ENCODE measurements at regions not wholly inside any gene's neighbourhood (a gene's known extent, or its start where the extent isn't known, plus 50 kb on each side); places are given as distances from the start of the nearest gene placed in this dataset.
A peak's percentile ranks its signal among the peaks of the same experiment; 100 is the strongest.

DNA sequence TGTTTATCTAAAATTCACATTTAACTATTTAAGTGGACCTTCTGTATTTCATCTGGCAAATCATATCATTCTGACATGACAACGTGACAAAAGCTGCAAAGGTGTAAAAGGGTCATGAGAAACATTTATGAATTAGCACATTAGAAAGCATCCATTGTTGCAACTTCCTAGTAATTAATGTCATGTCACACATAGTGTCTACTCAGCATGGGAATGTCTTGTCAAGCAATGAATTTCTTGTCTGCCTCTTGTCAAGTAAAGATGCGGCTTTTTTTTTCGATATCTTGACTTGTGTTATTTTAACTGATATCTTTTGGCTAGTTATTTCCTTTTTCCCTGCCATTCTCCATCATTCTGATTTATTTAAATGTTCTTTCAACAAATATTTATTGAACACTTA lies 463.5 kb upstream of the CXorf51B start:
- ATAC-seq (replicated peaks in 6 of 8): no peak
- Histone ChIP-seq H3K27ac (no peak overlapping the region), H3K4me3 (no peak overlapping the region), H3K4me1 (replicated peaks in 1 of 2) (no peaks in the 10 kb centered on the region)
- in situ Hi-C loops (cut with MboI; ENCODE audit: low pct_unique_long_range_greater_than_20kb in 2 of 9, low sequenced_read_pairs in 9 of 9, unreplicated experiment in 9 of 9): no loop called here
- 0 to 100% (median 66%) methylated on average over 2 to 3 of the region's 3 CpGs; no CpG with 5 or more reads in 4 of the 10 experiments for WGBS, 10 experiments

DNA sequence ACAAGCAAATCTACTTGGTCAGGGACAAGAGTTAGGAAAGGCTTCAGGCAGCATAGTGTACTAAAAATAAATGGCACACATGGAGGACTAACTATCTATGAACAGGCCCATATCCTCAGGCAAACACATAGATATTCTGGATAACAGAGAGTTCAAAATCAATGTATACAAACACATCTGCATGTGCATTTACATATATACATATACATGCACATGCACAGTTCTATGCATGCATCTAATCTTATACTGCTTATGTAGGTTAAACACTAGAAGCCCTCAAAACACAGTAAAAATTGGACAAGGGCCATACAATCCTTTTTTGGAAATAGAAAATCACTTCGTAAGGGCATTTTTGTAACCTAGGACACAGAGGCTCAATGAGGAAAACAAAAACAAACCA lies 458.0 kb upstream of the CXorf51B start:
- ATAC-seq (replicated peaks in 6 of 8): peak in 1 of 8 experiments; percentile 96
- in situ Hi-C loops (cut with MboI; ENCODE audit: low pct_unique_long_range_greater_than_20kb in 2 of 9, low sequenced_read_pairs in 9 of 9, unreplicated experiment in 9 of 9): no loop called here

DNA sequence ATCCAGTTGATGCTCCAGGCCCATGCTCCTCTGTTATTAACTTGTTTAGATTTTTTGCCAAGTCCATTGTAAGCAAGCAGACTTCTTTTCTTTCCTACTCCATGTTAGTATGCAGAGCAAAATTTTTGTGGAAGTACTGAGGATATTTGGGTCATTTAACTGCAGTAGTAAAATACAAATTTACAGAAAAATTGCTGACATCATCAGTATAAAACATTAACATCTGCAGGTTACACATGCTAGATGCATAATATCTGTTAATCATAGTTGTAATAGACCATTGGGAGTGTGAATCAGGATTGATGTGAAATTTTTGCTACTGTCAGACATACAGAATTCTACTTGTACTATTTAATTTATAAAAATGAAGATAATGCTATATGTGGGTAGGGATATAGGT lies 454.1 kb upstream of the CXorf51B start:
- H3K27ac ChIP-seq: no peak overlapping the region
- no peak overlapping the region for H3K4me3 ChIP-seq
- H3K4me1 ChIP-seq (replicated peaks in 1 of 2): no peaks in the 10 kb centered on the region
- in situ Hi-C loops (cut with MboI; ENCODE audit: low pct_unique_long_range_greater_than_20kb in 2 of 9, low sequenced_read_pairs in 9 of 9, unreplicated experiment in 9 of 9): no loop called here
- no peak for ATAC-seq (replicated peaks in 6 of 8)

More for the DNA sequence above, 458.0 kb upstream of the CXorf51B start:
- Histone ChIP-seq H3K4me1 (replicated peaks in 1 of 2) (no peaks in the 10 kb centered on the region), H3K4me3 (no peak overlapping the region), H3K27ac (no peak overlapping the region)
- WGBS, 10 experiments: 0 to 100% (median 60%) methylated on average over 1 of the region's 1 CpG; no CpG with 5 or more reads in 3 of the 10 experiments

DNA sequence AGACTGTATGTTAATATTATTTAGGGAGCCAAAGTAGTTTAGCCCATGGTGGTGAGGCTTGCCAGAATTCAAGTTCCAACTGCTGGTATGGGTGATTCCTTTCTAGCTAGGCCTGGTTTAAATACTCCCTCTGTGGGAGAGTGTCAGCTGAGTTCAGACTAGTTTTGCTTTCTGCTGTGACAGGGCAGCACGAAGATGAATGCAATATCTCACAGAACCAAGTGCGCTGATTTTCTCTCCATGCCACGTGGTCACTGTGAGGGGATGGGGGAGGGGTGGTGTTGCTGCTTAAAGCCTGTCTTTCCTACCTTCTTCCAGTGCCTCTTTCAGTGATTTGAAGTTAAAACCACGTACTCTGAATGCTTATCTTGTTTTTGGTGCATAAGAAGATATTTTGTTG lies 445.7 kb upstream of the CXorf51B start:
- in situ Hi-C loops (cut with MboI; ENCODE audit: low pct_unique_long_range_greater_than_20kb in 2 of 9, low sequenced_read_pairs in 9 of 9, unreplicated experiment in 9 of 9): no loop called here
- Histone ChIP-seq H3K4me3 (no peak overlapping the region), H3K27ac (no peak overlapping the region), H3K4me1 (replicated peaks in 1 of 2) (no peaks in the 10 kb centered on the region)
- peak in 5 of 8 experiments; percentile 48 to 81 (median 68) for ATAC-seq (replicated peaks in 6 of 8)
- WGBS, 10 experiments: 0 to 80% (median 48%) methylated on average over 1 to 2 of the region's 4 CpGs; no CpG with 5 or more reads in 7 of the 10 experiments

DNA sequence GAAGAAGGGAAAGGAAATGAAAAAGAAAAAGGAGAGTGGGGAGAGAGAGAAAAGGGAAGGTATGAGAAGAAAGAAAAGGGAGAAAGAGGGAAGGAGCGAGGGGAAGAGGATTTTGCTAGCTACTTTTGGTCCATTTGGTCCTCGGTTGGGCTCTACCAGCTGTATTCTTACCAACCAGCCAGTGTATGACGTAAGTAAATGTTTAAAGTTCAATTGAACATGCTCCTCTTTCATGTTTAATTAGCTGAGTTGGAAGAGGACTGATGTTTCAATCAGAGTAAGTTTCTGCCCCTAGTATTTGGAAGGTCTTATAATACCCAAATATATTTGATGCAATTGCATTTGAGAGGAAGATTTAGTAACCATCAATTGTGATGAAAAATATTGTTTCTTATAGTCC lies 424.0 kb upstream of the CXorf51B start:
- WGBS, 10 experiments: 8 to 100% (median 72%) methylated on average over 1 to 3 of the region's 3 CpGs; no CpG with 5 or more reads in 4 of the 10 experiments
- H3K27ac ChIP-seq: no peak overlapping the region
- H3K4me3 ChIP-seq: no peak overlapping the region
- ATAC-seq (replicated peaks in 6 of 8): no peak
- in situ Hi-C loops (cut with MboI; ENCODE audit: low pct_unique_long_range_greater_than_20kb in 2 of 9, low sequenced_read_pairs in 9 of 9, unreplicated experiment in 9 of 9): no loop called here
- no peaks in the 10 kb centered on the region for H3K4me1 ChIP-seq (replicated peaks in 1 of 2)

DNA sequence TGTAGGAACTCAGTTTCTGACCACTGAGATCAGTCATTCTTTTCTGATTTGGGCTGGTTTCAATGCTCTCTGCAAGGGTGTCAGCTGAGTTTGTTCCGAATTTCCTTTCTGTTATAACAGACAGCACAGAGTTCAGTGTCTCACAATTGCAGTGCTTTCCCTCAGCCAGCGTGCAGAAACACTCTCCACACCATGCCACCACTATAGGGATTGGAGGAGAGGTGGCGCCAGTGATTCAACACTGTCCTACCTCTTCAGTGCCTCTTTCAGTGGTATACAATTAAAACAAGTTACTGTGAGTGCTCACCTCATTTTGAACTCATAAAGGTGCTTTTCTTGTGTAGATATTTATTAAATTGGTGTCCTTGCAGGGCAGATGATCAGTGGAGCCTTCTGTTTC lies 413.2 kb upstream of the CXorf51B start:
- Histone ChIP-seq H3K4me3 (no peak overlapping the region), H3K27ac (no peak overlapping the region), H3K4me1 (replicated peaks in 1 of 2) (no peaks in the 10 kb centered on the region)
- ATAC-seq (replicated peaks in 6 of 8): peak in 2 of 8 experiments; percentile 55 to 62
- in situ Hi-C loops (cut with MboI; ENCODE audit: low pct_unique_long_range_greater_than_20kb in 2 of 9, low sequenced_read_pairs in 9 of 9, unreplicated experiment in 9 of 9): no loop called here
- WGBS, 10 experiments: 0 to 8% (median 0%) methylated on average over 2 of the region's 3 CpGs; no CpG with 5 or more reads in 7 of the 10 experiments

DNA sequence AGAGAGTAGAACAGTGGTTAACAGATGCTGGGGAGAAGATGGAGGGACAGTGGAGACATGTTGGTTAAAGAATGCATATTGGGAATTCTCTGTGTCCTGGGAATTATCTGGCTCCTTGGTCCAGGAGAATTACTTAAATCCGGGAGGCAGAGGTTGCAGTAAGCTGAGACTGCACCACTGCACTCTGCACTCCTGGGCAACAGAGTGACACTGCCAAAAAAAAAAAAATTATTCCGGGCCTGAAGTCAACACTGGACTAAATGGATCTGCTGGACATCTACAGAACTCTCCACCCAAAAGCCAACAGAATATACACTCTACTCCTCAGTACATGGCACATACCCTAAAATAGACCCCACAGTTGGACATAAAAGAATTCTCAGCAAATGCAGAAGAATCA lies 400.0 kb upstream of the CXorf51B start:
- Histone ChIP-seq H3K4me3 (no peak overlapping the region), H3K27ac (no peak overlapping the region), H3K4me1 (replicated peaks in 1 of 2) (no peaks in the 10 kb centered on the region)
- WGBS, 10 experiments: 59 to 80% methylated on average over 1 to 2 of the region's 2 CpGs; no CpG with 5 or more reads in 8 of the 10 experiments
- in situ Hi-C loops (cut with MboI; ENCODE audit: low pct_unique_long_range_greater_than_20kb in 2 of 9, low sequenced_read_pairs in 9 of 9, unreplicated experiment in 9 of 9): no loop called here
- ATAC-seq (replicated peaks in 6 of 8): no peak

DNA sequence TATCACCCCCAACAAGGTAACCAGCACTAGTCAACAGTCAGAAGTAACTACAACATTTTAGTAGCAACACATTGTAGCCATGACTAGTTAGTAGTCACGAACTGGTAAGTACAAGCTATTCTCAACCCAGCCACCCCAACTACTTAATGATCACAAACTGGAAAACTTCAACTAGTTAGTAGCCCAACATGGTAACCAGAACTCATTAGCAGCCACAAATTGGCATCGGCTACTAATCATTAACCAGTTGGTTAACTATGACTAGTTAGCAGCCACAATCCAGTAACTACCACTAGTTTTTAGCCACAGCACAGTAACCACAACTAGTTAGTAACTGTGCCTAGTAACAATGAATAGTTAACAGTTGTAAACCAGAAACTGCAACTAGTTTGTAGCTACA lies 385.1 kb upstream of the CXorf51B start:
- no peaks in the 10 kb centered on the region for H3K4me1 ChIP-seq (replicated peaks in 1 of 2)
- in situ Hi-C loops (cut with MboI; ENCODE audit: low pct_unique_long_range_greater_than_20kb in 2 of 9, low sequenced_read_pairs in 9 of 9, unreplicated experiment in 9 of 9): no loop called here
- no peak overlapping the region for H3K4me3 ChIP-seq
- no peak for ATAC-seq (replicated peaks in 6 of 8)
- no peak overlapping the region for H3K27ac ChIP-seq
- WGBS, 10 experiments: 17 to 45% (median 18%) methylated on average over 1 to 2 of the region's 2 CpGs; no CpG with 5 or more reads in 7 of the 10 experiments

DNA sequence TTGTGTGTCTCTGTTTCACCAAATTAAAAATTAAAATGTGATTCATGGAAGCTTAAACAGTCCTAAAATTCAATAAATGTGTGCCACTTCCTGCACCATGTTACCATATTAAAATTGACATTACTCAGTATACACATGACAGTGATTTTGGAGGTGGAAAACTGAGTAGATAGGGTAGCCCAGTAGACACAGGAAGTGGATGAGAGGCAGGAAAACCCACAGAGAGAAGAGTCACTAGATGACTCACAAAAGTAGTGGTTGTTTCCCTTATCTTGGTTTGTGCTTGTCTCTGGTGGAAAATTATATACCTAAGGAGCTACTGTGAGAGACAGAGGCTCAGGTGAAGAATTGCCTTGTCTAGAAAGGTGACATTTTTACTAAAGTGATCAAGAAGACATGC lies 375.8 kb upstream of the CXorf51B start:
- no peak for ATAC-seq (replicated peaks in 6 of 8)
- in situ Hi-C loops (cut with MboI; ENCODE audit: low pct_unique_long_range_greater_than_20kb in 2 of 9, low sequenced_read_pairs in 9 of 9, unreplicated experiment in 9 of 9): no loop called here
- no peaks in the 10 kb centered on the region for H3K4me1 ChIP-seq (replicated peaks in 1 of 2)
- no peak overlapping the region for H3K4me3 ChIP-seq
- H3K27ac ChIP-seq: no peak overlapping the region

DNA sequence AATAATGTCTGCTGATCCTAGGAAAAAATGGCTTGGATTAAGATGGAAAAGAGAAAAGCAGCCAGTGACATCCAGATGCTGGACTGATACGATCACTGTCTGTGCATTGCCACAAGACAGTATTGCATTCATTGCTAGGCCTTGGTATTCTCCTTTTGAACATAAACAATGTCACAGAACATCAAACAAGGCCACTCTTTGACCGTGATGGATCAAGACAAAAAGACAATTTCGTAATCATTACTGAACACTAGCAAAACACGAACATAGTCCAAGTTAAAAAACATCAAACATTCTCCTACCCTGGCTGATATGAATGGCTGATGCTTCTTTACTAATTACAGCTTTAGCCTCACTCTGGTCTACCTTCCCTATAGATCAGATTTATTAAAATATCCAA lies 374.1 kb upstream of the CXorf51B start:
- WGBS, 10 experiments: 0 to 80% (median 35%) methylated on average over 1 to 4 of the region's 4 CpGs; no CpG with 5 or more reads in 6 of the 10 experiments
- H3K4me1 ChIP-seq (replicated peaks in 1 of 2): no peaks in the 10 kb centered on the region
- H3K27ac ChIP-seq: no peak overlapping the region
- ATAC-seq (replicated peaks in 6 of 8): no peak
- no peak overlapping the region for H3K4me3 ChIP-seq
- in situ Hi-C loops (cut with MboI; ENCODE audit: low pct_unique_long_range_greater_than_20kb in 2 of 9, low sequenced_read_pairs in 9 of 9, unreplicated experiment in 9 of 9): no loop called here

DNA sequence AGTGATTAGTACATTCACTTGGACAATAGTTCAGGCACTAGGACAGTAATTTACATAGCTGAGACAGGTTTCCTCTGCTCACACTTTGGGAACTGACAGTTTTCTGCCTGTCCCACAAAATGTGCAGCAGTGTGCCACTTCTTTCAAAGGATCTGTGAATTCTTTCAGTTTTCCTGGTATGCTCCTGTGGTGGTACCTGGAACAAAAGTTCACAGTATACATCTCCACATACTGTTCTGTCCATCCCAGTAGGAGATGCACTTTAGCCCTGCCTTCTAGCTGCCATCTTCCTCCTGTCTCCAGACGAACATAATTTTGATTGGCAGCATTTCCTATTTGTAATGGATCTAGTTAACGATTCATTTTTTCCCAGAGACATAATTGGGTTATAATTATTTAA lies 360.8 kb upstream of the CXorf51B start:
- no peak overlapping the region for H3K27ac ChIP-seq
- in situ Hi-C loops (cut with MboI; ENCODE audit: low pct_unique_long_range_greater_than_20kb in 2 of 9, low sequenced_read_pairs in 9 of 9, unreplicated experiment in 9 of 9): no loop called here
- 46 to 100% methylated on average over 1 to 2 of the region's 2 CpGs; no CpG with 5 or more reads in 8 of the 10 experiments for WGBS, 10 experiments
- H3K4me3 ChIP-seq: no peak overlapping the region
- peaks cover 0 to 14% of the 10 kb centered on the region in 2 donors for H3K4me1 ChIP-seq (replicated peaks in 1 of 2)
- ATAC-seq (replicated peaks in 6 of 8): no peak

DNA sequence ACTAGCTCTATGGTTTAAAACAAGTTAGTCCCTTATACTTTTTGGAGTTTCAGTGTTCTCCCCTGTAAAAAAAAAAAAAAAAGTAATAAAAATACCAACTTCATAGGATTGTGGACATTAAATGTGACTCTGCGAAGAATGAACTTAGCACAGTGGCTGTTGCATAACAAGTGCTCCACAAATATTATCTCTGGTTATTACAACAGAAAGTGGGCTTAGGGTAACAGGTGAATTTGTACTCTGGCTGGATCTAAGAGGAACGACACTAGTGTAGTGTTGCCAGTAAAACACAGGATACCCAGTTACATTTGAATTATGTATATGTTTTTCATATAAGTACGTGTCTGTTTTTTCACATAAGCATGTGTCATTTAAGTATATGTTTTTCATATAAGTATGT lies 360.3 kb upstream of the CXorf51B start:
- no peak overlapping the region for H3K4me3 ChIP-seq
- 8 to 100% (median 59%) methylated on average over 1 to 3 of the region's 3 CpGs; no CpG with 5 or more reads in 2 of the 10 experiments for WGBS, 10 experiments
- peaks cover 0 to 14% of the 10 kb centered on the region in 2 donors for H3K4me1 ChIP-seq (replicated peaks in 1 of 2)
- ATAC-seq (replicated peaks in 6 of 8): no peak
- H3K27ac ChIP-seq: no peak overlapping the region
- in situ Hi-C loops (cut with MboI; ENCODE audit: low pct_unique_long_range_greater_than_20kb in 2 of 9, low sequenced_read_pairs in 9 of 9, unreplicated experiment in 9 of 9): no loop called here

DNA sequence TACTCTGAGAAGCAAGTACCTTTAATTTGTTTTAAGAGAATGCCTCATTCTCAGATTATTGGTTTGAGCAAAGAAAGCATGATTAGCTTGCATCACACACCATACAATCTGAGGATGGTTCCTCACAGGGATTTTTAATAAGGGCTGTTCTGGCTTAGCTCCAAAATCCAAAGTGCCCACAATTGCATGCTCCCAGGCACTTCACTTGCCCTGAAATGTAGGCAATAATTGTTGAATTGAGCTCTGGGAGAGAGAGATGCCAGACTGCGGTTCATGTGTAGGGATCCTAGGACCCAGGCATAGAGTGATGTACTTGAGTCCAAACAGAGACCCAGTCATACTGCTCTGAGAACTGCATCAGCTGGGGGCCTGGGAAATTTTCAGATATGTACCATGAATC lies 358.4 kb upstream of the CXorf51B start:
- ATAC-seq (replicated peaks in 6 of 8): peak in 1 of 8 experiments; percentile 4
- Histone ChIP-seq H3K4me3 (no peak overlapping the region), H3K27ac (no peak overlapping the region), H3K4me1 (replicated peaks in 1 of 2) (peaks cover 0 to 14% of the 10 kb centered on the region in 2 donors)
- WGBS, 10 experiments: 20% methylated on average over 1 of the region's 1 CpG; no CpG with 5 or more reads in 9 of the 10 experiments
- in situ Hi-C loops (cut with MboI; ENCODE audit: low pct_unique_long_range_greater_than_20kb in 2 of 9, low sequenced_read_pairs in 9 of 9, unreplicated experiment in 9 of 9): no loop called here

DNA sequence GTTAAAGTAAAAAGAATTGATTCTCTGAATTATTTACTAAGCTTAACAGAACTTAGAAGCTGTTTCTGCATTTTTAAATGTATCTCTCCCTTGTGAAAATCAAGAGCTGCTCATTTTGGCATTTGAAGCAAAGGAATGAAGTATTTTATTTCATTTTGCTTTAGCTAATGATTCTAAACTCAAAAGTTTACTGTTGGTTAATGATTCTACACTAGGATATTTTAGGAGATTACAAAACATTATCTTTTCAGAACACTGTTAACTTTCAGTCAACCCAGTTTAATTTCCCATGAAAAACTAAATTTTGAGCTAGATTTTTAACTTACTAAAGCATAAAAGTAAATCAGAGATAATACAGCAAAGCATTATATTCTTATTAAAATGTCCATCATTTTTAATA lies 355.2 kb upstream of the CXorf51B start:
- H3K27ac ChIP-seq: no peak overlapping the region
- ATAC-seq (replicated peaks in 6 of 8): no peak
- in situ Hi-C loops (cut with MboI; ENCODE audit: low pct_unique_long_range_greater_than_20kb in 2 of 9, low sequenced_read_pairs in 9 of 9, unreplicated experiment in 9 of 9): no loop called here
- peaks cover 0 to 14% of the 10 kb centered on the region in 2 donors for H3K4me1 ChIP-seq (replicated peaks in 1 of 2)
- H3K4me3 ChIP-seq: no peak overlapping the region
